BJ (cell line): ENCODE measurements at regions not wholly inside any gene's neighbourhood (a gene's known extent, or its start where the extent isn't known, plus 50 kb on each side); places are given as distances from the start of the nearest gene placed in this dataset.
"Not testable (repeated sequence)": the region's sequence is repeated elsewhere in the genome, so short reads cannot be mapped to it uniquely, and the experiment has no call there.

ENCODE experiments used
- CTCF ChIA-PET: fragments of 350-600 bp; formaldehyde crosslinking; extraction: SDS; loops from one replicate; lab custom pipeline; 2021; ENCODE audit warnings: antibody characterized with exemption, inconsistent platforms; lab: Yijun Ruan, JAX
- POLR2A ChIA-PET: fragments of 300-600 bp; sonication (Branson Sonifier 250); formaldehyde crosslinking; extraction: SDS; loops from one replicate; lab custom pipeline; 2021; ENCODE audit warnings: antibody characterized with exemption; lab: Charles Lee
- DNase-seq: peaks from one replicate; pipeline ENCODE4 v3.0.0-alpha.2; 2011; ENCODE audit warnings: low read depth
- H3K27me3 ChIP-seq: 2 replicates; pipeline ENCODE4 v1.6.0; 2011; ENCODE audit warnings: low read length; ENCODE audit not compliant: control insufficient read depth, insufficient read depth
- H3K36me3 ChIP-seq: 2 replicates; pipeline ENCODE4 v1.5.1; 2011; ENCODE audit warnings: low read length; ENCODE audit not compliant: control insufficient read depth, insufficient read depth
- H3K4me3 ChIP-seq: 2 replicates; pipeline ENCODE4 v1.5.1; 2011; ENCODE audit warnings: low read depth, mild to moderate bottlenecking, control low read depth, low read length
- CTCF ChIP-seq: IDR thresholded peaks from 2 replicates; pipeline ENCODE4 v1.5.1; 2011; ENCODE audit warnings: low read depth, mild to moderate bottlenecking, control low read depth, inconsistent platforms, low read length, moderate library complexity; ENCODE audit not compliant: insufficient read depth

GRCh38 chr5:33136785-33137184 is 304.0 kb upstream of the TARS1 start:
- DNase-seq = no peak
- no peak for TF ChIP-seq CTCF
- ChIA-PET POLR2A (no interaction called here), CTCF (no interaction called here)
- Histone ChIP-seq H3K36me3 (no peaks in the 10 kb centered on the region), H3K4me3 (no peak overlapping the region), H3K27me3 (no peaks in the 10 kb centered on the region)

- H3K27me3 ChIP-seq, H3K36me3 ChIP-seq, CTCF ChIA-PET, H3K4me3 ChIP-seq, DNase-seq, POLR2A ChIA-PET: not testable (repeated sequence)
Observed at GRCh38 chr5:33138145-33138544, 302.6 kb upstream of the TARS1 start.

GRCh38 chr5:33143405-33144123 is 297.2 kb upstream of the TARS1 start:
- H3K4me3 ChIP-seq = no peak overlapping the region
- ChIA-PET POLR2A (no interaction called here), CTCF (no interaction called here)
- no peak for TF ChIP-seq CTCF
- no peak for DNase-seq
- no peaks in the 10 kb centered on the region for H3K27me3 ChIP-seq
- H3K36me3 ChIP-seq = no peaks in the 10 kb centered on the region

GRCh38 chr5:33146881-33147280 is 293.9 kb upstream of the TARS1 start:
- TF ChIP-seq CTCF = no peak
- Histone ChIP-seq H3K4me3 (no peak overlapping the region), H3K36me3 (no peaks in the 10 kb centered on the region), H3K27me3 (no peaks in the 10 kb centered on the region)
- CTCF ChIA-PET = no interaction called here
- POLR2A ChIA-PET = interaction anchor here (0.5 kb wide), 1 partner anchor 218 kb away, joined by 3 read pairs; no protein-coding TSS in a partner anchor
- peak; percentile 10 for DNase-seq

- ChIA-PET CTCF (no interaction called here), POLR2A (no interaction called here)
- TF ChIP-seq CTCF = no peak
- no peak overlapping the region for H3K4me3 ChIP-seq
- H3K36me3 ChIP-seq = no peaks in the 10 kb centered on the region
- no peaks in the 10 kb centered on the region for H3K27me3 ChIP-seq
- peak; percentile 91 for DNase-seq
Observed at GRCh38 chr5:33148076-33148513, 292.7 kb upstream of the TARS1 start.

- CTCF ChIA-PET = interaction anchor here (0.7 kb wide), 1 partner anchor 144 kb away, joined by 3 read pairs; no protein-coding TSS in a partner anchor
- TF ChIP-seq CTCF = no peak
- no peak for DNase-seq
- no peaks in the 10 kb centered on the region for H3K36me3 ChIP-seq
- H3K4me3 ChIP-seq = no peak overlapping the region
- H3K27me3 ChIP-seq = no peaks in the 10 kb centered on the region
- POLR2A ChIA-PET = no interaction called here
Observed at GRCh38 chr5:33153372-33153771, 287.4 kb upstream of the TARS1 start.
